ENCODE measurements at regions not wholly inside any gene's neighbourhood (a gene's known extent, or its start where the extent isn't known, plus 50 kb on each side); places are given as distances from the start of the nearest gene placed in this dataset.

- TF ChIP-seq CTCF (IDR thresholded peaks at IDR 0.05), result no peak
- no peak for TF ChIP-seq POLR2A (IDR thresholded peaks at IDR 0.05)
Observed at GRCh38 chr2:128489526-128490273, 171.0 kb upstream of the HS6ST1 start.

Data from right lobe of liver (tissue), 4 donors.